ENCODE measurements at regions not wholly inside any gene's neighbourhood (a gene's known extent, or its start where the extent isn't known, plus 50 kb on each side); places are given as distances from the start of the nearest gene placed in this dataset.
"Not testable (repeated sequence)": the region's sequence is repeated elsewhere in the genome, so short reads cannot be mapped to it uniquely, and the experiment has no call there.

- no peak overlapping the region for H3K4me3 ChIP-seq
- FAIRE-seq (no peak), DNase-seq (no peak), ATAC-seq (no peak)
- H3K36me3 ChIP-seq, result no peaks in the 10 kb centered on the region
- H3K9me3 ChIP-seq, result no peaks in the 10 kb centered on the region
- intact Hi-C loops (cut with DNase I), result no loop called here
- H3K27ac ChIP-seq, result no peak overlapping the region
- H3K27me3 ChIP-seq, result no peaks in the 10 kb centered on the region
- TF ChIP-seq CTCF (IDR thresholded peaks at IDR 0.05), result no peak
- WGBS, 2 donors, result 39 to 63% methylated on average over 2 of the region's 2 CpGs
- no peaks in the 10 kb centered on the region for H3K4me1 ChIP-seq
Observed at GRCh38 chr13:81551036-81551435, 1210.1 kb upstream of the SPRY2 start.

GRCh38 chr13:81546294-81546693, 1205.4 kb upstream of the SPRY2 start:
- FAIRE-seq; intact Hi-C loops (cut with DNase I); ATAC-seq; DNase-seq; H3K27ac ChIP-seq; H3K4me1 ChIP-seq; H3K4me3 ChIP-seq; H3K27me3 ChIP-seq; H3K36me3 ChIP-seq; H3K9me3 ChIP-seq: not testable (repeated sequence)
- WGBS, 2 donors, result 86 to 87% methylated on average over 2 of the region's 2 CpGs

GRCh38 chr13:81540777-81541176, 1199.9 kb upstream of the SPRY2 start:
- Histone ChIP-seq H3K4me1 (peaks cover 0 to 4% (median 0%) of the 10 kb centered on the region in 3 donors), H3K36me3 (no peaks in the 10 kb centered on the region), H3K9me3 (no peaks in the 10 kb centered on the region), H3K4me3 (no peak overlapping the region), H3K27ac (no peak overlapping the region), H3K27me3 (no peaks in the 10 kb centered on the region)
- ATAC-seq, result peak in 3 of 4 donors; percentile 43 to 61 (median 54)
- no peak for FAIRE-seq
- 8 to 15% methylated on average over 1 of the region's 1 CpG for WGBS, 2 donors
- intact Hi-C loops (cut with DNase I), result no loop called here
- no peak for DNase-seq
- TF ChIP-seq CTCF (IDR thresholded peaks at IDR 0.05), result peak in 3 of 4 donors; percentile 8 to 22 (median 16)

GRCh38 chr13:81539643-81540150, 1198.8 kb upstream of the SPRY2 start:
- H3K27me3 ChIP-seq, result no peaks in the 10 kb centered on the region
- DNase-seq, result no peak
- H3K4me3 ChIP-seq, result no peak overlapping the region
- 59 to 63% methylated on average over 7 of the region's 7 CpGs for WGBS, 2 donors
- intact Hi-C loops (cut with DNase I), result no loop called here
- peaks cover 0 to 4% (median 0%) of the 10 kb centered on the region in 3 donors for H3K4me1 ChIP-seq
- no peak for ATAC-seq
- no peak overlapping the region for H3K27ac ChIP-seq
- H3K36me3 ChIP-seq, result no peaks in the 10 kb centered on the region
- FAIRE-seq, result no peak
- H3K9me3 ChIP-seq, result no peaks in the 10 kb centered on the region
- TF ChIP-seq CTCF (IDR thresholded peaks at IDR 0.05), result no peak

- WGBS, 2 donors, result 81 to 92% methylated on average over 3 of the region's 3 CpGs
- intact Hi-C loops (cut with DNase I), result no loop called here
- Histone ChIP-seq H3K36me3 (no peaks in the 10 kb centered on the region), H3K27me3 (no peaks in the 10 kb centered on the region), H3K27ac (no peak overlapping the region), H3K4me3 (no peak overlapping the region), H3K4me1 (no peaks in the 10 kb centered on the region), H3K9me3 (no peaks in the 10 kb centered on the region)
- no peak for TF ChIP-seq CTCF (IDR thresholded peaks at IDR 0.05)
- FAIRE-seq (no peak), DNase-seq (no peak), ATAC-seq (no peak)
Observed at GRCh38 chr13:81498969-81499368, 1158.0 kb upstream of the SPRY2 start.

Data from pancreas (tissue), 10 donors.